Liver (tissue), 3 donors: ENCODE measurements at regions not wholly inside any gene's neighbourhood (a gene's known extent, or its start where the extent isn't known, plus 50 kb on each side); places are given as distances from the start of the nearest gene placed in this dataset.

ENCODE experiments used
- GABPA ChIP-seq, 2 donors: IDR thresholded peaks in 1 of 2; conservative IDR thresholded peaks in 1 of 2; 2 replicates each; pipeline ENCODE4 v1.6.1; 2016; ENCODE audit warnings: antibody characterized with exemption in 2 of 2, mild to moderate bottlenecking in 1 of 2, moderate library complexity in 1 of 2
- JUND ChIP-seq, 2 donors: IDR thresholded peaks; 2 replicates each; pipeline ENCODE4 v1.6.1; 2016; ENCODE audit warnings: antibody characterized with exemption in 2 of 2
- RAD21 ChIP-seq, 2 donors: IDR thresholded peaks; 2 replicates each; pipeline ENCODE4 v1.6.1; 2016; ENCODE audit warnings: antibody characterized with exemption in 2 of 2, mild to moderate bottlenecking in 2 of 2
- RXRA ChIP-seq, 2 donors: IDR thresholded peaks; 2 replicates each; pipeline ENCODE4 v1.6.1; 2017 to 2018; ENCODE audit warnings: antibody characterized with exemption in 2 of 2, mild to moderate bottlenecking in 1 of 2
- TAF1 ChIP-seq: conservative IDR thresholded peaks from 2 replicates; pipeline ENCODE4 v1.6.1; 2016; ENCODE audit warnings: antibody characterized with exemption, mild to moderate bottlenecking
- TF ChIP-seq, protein P1 (sequence below): fragments of 150-350 bp; IDR thresholded peaks from 2 replicates; pipeline ENCODE4 v1.5.1; 2017; ENCODE audit warnings: improper control_type of control experiment, low read depth, low read length; ENCODE audit not compliant: missing input control
- TF ChIP-seq, protein P2 (sequence below): IDR thresholded peaks from 2 replicates; pipeline ENCODE4 v1.6.1; 2016; ENCODE audit warnings: antibody characterized with exemption
- TF ChIP-seq, protein P3 (sequence below): IDR thresholded peaks from 2 replicates; pipeline ENCODE4 v1.6.1; 2016; ENCODE audit warnings: antibody characterized with exemption
- TF ChIP-seq, protein P4 (sequence below): IDR thresholded peaks from 2 replicates; pipeline ENCODE4 v1.6.1; 2016; ENCODE audit warnings: antibody characterized with exemption, mild to moderate bottlenecking
- donor health status: healthy.
- donor health status: healthy.

DNA sequence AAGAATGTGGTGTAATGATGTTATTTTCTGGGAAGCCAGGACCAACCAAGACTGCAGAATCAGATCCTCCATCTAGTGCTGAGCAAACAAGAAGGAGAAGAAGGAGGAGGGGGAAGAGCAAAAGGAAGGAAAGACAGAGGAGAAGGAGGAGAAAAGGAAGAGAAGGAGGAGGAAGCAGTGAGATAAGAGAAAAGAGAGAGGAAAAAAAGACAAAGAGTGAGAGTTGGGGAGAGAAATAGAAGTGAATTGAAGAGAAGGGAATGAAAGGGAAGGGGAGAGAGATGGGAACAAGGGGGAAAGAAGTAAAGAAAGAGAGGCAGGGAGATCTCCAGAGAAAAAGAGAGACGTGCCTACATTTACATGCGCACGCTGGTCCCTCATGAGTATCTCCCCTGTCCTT lies 153.5 kb downstream of the MN1 start:
- TF ChIP-seq, protein P1, sequence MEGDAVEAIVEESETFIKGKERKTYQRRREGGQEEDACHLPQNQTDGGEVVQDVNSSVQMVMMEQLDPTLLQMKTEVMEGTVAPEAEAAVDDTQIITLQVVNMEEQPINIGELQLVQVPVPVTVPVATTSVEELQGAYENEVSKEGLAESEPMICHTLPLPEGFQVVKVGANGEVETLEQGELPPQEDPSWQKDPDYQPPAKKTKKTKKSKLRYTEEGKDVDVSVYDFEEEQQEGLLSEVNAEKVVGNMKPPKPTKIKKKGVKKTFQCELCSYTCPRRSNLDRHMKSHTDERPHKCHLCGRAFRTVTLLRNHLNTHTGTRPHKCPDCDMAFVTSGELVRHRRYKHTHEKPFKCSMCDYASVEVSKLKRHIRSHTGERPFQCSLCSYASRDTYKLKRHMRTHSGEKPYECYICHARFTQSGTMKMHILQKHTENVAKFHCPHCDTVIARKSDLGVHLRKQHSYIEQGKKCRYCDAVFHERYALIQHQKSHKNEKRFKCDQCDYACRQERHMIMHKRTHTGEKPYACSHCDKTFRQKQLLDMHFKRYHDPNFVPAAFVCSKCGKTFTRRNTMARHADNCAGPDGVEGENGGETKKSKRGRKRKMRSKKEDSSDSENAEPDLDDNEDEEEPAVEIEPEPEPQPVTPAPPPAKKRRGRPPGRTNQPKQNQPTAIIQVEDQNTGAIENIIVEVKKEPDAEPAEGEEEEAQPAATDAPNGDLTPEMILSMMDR = no peak
- TF ChIP-seq JUND (IDR thresholded peaks at IDR 0.05) = no peak
- TF ChIP-seq, protein P2, sequence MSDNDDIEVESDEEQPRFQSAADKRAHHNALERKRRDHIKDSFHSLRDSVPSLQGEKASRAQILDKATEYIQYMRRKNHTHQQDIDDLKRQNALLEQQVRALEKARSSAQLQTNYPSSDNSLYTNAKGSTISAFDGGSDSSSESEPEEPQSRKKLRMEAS = no peak
- TF ChIP-seq GABPA (IDR thresholded peaks at IDR 0.05 in 1 of 2, conservative IDR thresholded peaks at IDR 0.05 in 1 of 2) = no peak
- TF ChIP-seq RXRA (IDR thresholded peaks at IDR 0.05) = no peak
- no peak for TF ChIP-seq RAD21 (IDR thresholded peaks at IDR 0.05)
- TF ChIP-seq, protein P3, sequence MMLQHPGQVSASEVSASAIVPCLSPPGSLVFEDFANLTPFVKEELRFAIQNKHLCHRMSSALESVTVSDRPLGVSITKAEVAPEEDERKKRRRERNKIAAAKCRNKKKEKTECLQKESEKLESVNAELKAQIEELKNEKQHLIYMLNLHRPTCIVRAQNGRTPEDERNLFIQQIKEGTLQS = no peak
- no peak for TF ChIP-seq TAF1
- TF ChIP-seq, protein P4, sequence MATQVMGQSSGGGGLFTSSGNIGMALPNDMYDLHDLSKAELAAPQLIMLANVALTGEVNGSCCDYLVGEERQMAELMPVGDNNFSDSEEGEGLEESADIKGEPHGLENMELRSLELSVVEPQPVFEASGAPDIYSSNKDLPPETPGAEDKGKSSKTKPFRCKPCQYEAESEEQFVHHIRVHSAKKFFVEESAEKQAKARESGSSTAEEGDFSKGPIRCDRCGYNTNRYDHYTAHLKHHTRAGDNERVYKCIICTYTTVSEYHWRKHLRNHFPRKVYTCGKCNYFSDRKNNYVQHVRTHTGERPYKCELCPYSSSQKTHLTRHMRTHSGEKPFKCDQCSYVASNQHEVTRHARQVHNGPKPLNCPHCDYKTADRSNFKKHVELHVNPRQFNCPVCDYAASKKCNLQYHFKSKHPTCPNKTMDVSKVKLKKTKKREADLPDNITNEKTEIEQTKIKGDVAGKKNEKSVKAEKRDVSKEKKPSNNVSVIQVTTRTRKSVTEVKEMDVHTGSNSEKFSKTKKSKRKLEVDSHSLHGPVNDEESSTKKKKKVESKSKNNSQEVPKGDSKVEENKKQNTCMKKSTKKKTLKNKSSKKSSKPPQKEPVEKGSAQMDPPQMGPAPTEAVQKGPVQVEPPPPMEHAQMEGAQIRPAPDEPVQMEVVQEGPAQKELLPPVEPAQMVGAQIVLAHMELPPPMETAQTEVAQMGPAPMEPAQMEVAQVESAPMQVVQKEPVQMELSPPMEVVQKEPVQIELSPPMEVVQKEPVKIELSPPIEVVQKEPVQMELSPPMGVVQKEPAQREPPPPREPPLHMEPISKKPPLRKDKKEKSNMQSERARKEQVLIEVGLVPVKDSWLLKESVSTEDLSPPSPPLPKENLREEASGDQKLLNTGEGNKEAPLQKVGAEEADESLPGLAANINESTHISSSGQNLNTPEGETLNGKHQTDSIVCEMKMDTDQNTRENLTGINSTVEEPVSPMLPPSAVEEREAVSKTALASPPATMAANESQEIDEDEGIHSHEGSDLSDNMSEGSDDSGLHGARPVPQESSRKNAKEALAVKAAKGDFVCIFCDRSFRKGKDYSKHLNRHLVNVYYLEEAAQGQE = no peak
